Endodermal cell (in vitro differentiated cells): ENCODE measurements at regions not wholly inside any gene's neighbourhood (a gene's known extent, or its start where the extent isn't known, plus 50 kb on each side); places are given as distances from the start of the nearest gene placed in this dataset.

Experiments used
- DNase-seq: peaks from one replicate; pipeline ENCODE4 v3.0.0-alpha.2; 2017
- H3K27ac ChIP-seq: 2 replicates; pipeline ENCODE4 v1.5.1; 2013; ENCODE audit warnings: mild to moderate bottlenecking, low read depth, low read length, moderate library complexity
- H3K27me3 ChIP-seq: 2 replicates; pipeline ENCODE4 v1.6.1; 2013; ENCODE audit warnings: mild to moderate bottlenecking, low read length, moderate library complexity; ENCODE audit not compliant: insufficient read depth, control insufficient read depth, poor library complexity, severe bottlenecking
- H3K36me3 ChIP-seq: 2 replicates; pipeline ENCODE4 v1.7.0; 2013; ENCODE audit warnings: mild to moderate bottlenecking, low read length, moderate library complexity; ENCODE audit not compliant: control insufficient read depth, insufficient read depth
- H3K4me1 ChIP-seq: one replicate; pipeline ENCODE4 v1.7.0; 2013; ENCODE audit warnings: low read length; ENCODE audit not compliant: control insufficient read depth, insufficient read depth
- H3K4me3 ChIP-seq: 2 replicates; pipeline ENCODE4 v1.5.1; 2013; ENCODE audit warnings: mild to moderate bottlenecking, low read length, moderate library complexity
- H3K9ac ChIP-seq: 2 replicates; pipeline ENCODE4 v1.6.1; 2013; ENCODE audit warnings: mild to moderate bottlenecking, low read length, moderate library complexity; ENCODE audit not compliant: poor library complexity, severe bottlenecking; ENCODE audit errors: extremely low read depth
- H3K9me3 ChIP-seq: 2 replicates; pipeline ENCODE4 v1.6.1; 2013; ENCODE audit warnings: mild to moderate bottlenecking, low read length, moderate library complexity; ENCODE audit not compliant: control insufficient read depth
- H3K27ac Mint-ChIP-seq: 2 replicates; pipeline ENCODE4 v1.8.0; 2020; ENCODE audit warnings: mixed read lengths
- H3K27me3 Mint-ChIP-seq: 2 replicates; pipeline ENCODE4 v1.8.0; 2021; ENCODE audit warnings: mild to moderate bottlenecking, mixed read lengths; ENCODE audit not compliant: insufficient read depth
- H3K36me3 Mint-ChIP-seq: 2 replicates; pipeline ENCODE4 v1.8.0; 2020; ENCODE audit warnings: low read depth, mixed read lengths
- H3K4me1 Mint-ChIP-seq: 2 replicates; pipeline ENCODE4 v1.8.0; 2020; ENCODE audit warnings: mixed read lengths
- H3K4me3 Mint-ChIP-seq: 2 replicates; pipeline ENCODE4 v1.8.0; 2020; ENCODE audit warnings: mild to moderate bottlenecking, moderate library complexity, mixed read lengths
- H3K9me3 Mint-ChIP-seq: 2 replicates; pipeline ENCODE4 v1.8.0; 2020; ENCODE audit warnings: mild to moderate bottlenecking, mixed read lengths
- WGBS, 2 experiments: methylation state at CpG; one replicate each; pipeline versions ENCODE4 v1.1.5 to v1.1.7; 2013; ENCODE audit warnings: missing lambda C conversion rate in 2 of 2, mixed read lengths in 1 of 2; ENCODE audit not compliant: insufficient coverage in 1 of 2, insufficient read length in 1 of 2; 5-methylcytosine and 5-hydroxymethylcytosine counted together
- TF ChIP-seq, protein P1 (sequence below): fragments of 200-600 bp; sonication (generic); conservative IDR thresholded peaks from 2 replicates; pipeline ENCODE4 v1.5.0; 2021; ENCODE audit warnings: antibody characterized with exemption, mild to moderate bottlenecking

DNA sequence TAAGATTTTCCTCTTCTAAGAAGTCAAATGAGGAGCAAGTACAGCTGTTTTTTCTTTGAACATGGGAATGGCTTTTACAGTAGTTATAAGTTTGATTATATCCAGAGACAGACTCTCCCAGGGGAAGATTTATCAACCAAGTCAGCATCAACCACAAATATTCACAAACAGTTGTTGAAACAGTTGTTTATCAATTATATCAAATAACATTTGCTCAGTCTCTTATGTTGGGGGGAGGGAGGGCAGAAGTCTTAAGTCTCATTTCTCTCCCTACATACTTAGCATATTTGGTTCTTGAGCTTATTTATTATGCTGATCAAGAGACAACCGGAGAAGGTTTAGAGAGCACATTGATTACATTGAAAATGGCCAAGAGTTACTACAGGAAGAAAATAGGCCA is 110.1 kb downstream of the FBXO8 start:
- Mint-ChIP-seq H3K36me3 (no peaks in the 10 kb centered on the region), H3K4me3 (no peak overlapping the region), H3K27me3 (peaks cover 7% of the 10 kb centered on the region), H3K27ac (no peak overlapping the region), H3K4me1 (no peaks in the 10 kb centered on the region), H3K9me3 (peaks cover 16% of the 10 kb centered on the region)
- Histone ChIP-seq H3K36me3 (no peaks in the 10 kb centered on the region), H3K27me3 (no peaks in the 10 kb centered on the region), H3K27ac (no peak overlapping the region), H3K4me1 (no peaks in the 10 kb centered on the region), H3K9me3 (peaks cover 18% of the 10 kb centered on the region), H3K9ac (no peak overlapping the region), H3K4me3 (no peak overlapping the region)
- DNase-seq: no peak
- WGBS, 2 experiments: 95% methylated on average over 1 of the region's 1 CpG; no CpG with 5 or more reads in 1 of the 2 experiments
- TF ChIP-seq, protein P1, sequence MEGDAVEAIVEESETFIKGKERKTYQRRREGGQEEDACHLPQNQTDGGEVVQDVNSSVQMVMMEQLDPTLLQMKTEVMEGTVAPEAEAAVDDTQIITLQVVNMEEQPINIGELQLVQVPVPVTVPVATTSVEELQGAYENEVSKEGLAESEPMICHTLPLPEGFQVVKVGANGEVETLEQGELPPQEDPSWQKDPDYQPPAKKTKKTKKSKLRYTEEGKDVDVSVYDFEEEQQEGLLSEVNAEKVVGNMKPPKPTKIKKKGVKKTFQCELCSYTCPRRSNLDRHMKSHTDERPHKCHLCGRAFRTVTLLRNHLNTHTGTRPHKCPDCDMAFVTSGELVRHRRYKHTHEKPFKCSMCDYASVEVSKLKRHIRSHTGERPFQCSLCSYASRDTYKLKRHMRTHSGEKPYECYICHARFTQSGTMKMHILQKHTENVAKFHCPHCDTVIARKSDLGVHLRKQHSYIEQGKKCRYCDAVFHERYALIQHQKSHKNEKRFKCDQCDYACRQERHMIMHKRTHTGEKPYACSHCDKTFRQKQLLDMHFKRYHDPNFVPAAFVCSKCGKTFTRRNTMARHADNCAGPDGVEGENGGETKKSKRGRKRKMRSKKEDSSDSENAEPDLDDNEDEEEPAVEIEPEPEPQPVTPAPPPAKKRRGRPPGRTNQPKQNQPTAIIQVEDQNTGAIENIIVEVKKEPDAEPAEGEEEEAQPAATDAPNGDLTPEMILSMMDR: no peak

DNA sequence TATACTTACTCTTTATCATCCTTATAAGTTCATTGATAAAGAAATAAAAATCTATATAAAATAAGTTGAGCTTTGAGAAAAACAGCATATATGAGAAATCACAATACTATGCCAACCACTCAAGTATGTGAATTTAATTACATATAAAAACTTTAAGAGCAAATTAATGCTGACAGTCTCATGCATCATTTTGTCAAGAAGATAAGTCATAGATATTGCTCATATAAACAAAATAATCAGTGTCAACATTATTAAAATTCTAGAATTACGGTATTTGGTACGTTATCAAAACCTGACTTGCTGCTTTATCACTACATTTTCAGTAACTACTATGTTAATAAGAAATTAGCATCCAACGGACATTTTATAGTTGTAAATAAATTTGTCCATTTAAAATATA is 111.2 kb downstream of the FBXO8 start:
- H3K9ac ChIP-seq: no peak overlapping the region
- WGBS, 2 experiments: 85% methylated on average over 2 of the region's 3 CpGs; no CpG with 5 or more reads in 1 of the 2 experiments
- H3K27me3 Mint-ChIP-seq: peaks cover 7% of the 10 kb centered on the region
- H3K4me3 ChIP-seq: no peak overlapping the region
- H3K9me3 ChIP-seq: peaks cover 13% of the 10 kb centered on the region
- H3K27me3 ChIP-seq: no peaks in the 10 kb centered on the region
- no peak overlapping the region for H3K27ac Mint-ChIP-seq
- H3K36me3 Mint-ChIP-seq: no peaks in the 10 kb centered on the region
- H3K4me3 Mint-ChIP-seq: no peak overlapping the region
- no peak overlapping the region for H3K27ac ChIP-seq
- no peaks in the 10 kb centered on the region for H3K36me3 ChIP-seq
- DNase-seq: no peak
- peaks cover 16% of the 10 kb centered on the region for H3K9me3 Mint-ChIP-seq
- no peaks in the 10 kb centered on the region for H3K4me1 Mint-ChIP-seq
- TF ChIP-seq, protein P1: no peak
- H3K4me1 ChIP-seq: no peaks in the 10 kb centered on the region

DNA sequence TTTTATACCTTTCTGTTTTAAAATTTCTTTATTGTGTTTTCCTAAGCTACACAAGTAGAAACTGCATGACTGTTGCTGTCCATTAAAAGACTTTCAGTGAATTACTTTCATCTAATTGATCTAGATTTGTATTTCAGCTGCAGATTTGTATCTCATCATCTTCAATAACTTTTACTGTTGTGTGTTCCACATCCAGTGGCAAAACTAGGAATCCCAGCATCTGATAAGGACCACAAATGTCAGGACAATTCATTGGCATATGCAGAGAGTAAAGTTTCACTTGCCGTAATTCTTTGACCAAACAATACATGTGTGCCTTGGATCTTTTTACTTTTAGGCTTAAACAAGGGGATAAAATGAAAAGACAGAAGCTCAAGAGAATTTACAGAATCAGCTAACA is 112.6 kb downstream of the FBXO8 start:
- H3K9ac ChIP-seq: no peak overlapping the region
- no peak overlapping the region for H3K27ac ChIP-seq
- TF ChIP-seq, protein P1: no peak
- Mint-ChIP-seq H3K27me3 (peaks cover 6% of the 10 kb centered on the region), H3K4me3 (no peak overlapping the region), H3K4me1 (no peaks in the 10 kb centered on the region), H3K9me3 (peaks cover 6% of the 10 kb centered on the region), H3K36me3 (no peaks in the 10 kb centered on the region), H3K27ac (no peak overlapping the region)
- no peaks in the 10 kb centered on the region for H3K36me3 ChIP-seq
- no peaks in the 10 kb centered on the region for H3K4me1 ChIP-seq
- H3K4me3 ChIP-seq: no peak overlapping the region
- no peaks in the 10 kb centered on the region for H3K9me3 ChIP-seq
- DNase-seq: no peak
- H3K27me3 ChIP-seq: no peaks in the 10 kb centered on the region
- WGBS, 2 experiments: 86 to 100% methylated on average over 1 of the region's 1 CpG
